HEK293 (cell line): ENCODE measurements at regions not wholly inside any gene's neighbourhood (a gene's known extent, or its start where the extent isn't known, plus 50 kb on each side); places are given as distances from the start of the nearest gene placed in this dataset.

Source experiments
- CTCF ChIA-PET: fragments of 350-600 bp; formaldehyde crosslinking; extraction: SDS; loops from one replicate; lab custom pipeline; 2021; ENCODE audit warnings: antibody characterized with exemption; lab: Yijun Ruan, JAX
- POLR2A ChIA-PET: fragments of 300-600 bp; formaldehyde crosslinking; extraction: SDS; loops from one replicate; lab custom pipeline; 2020; ENCODE audit warnings: antibody characterized with exemption, inconsistent platforms; lab: Yijun Ruan, JAX
- H3K27ac ChIP-seq: fragments of 200-500 bp; sonication (Bioruptor generic); 2 replicates; pipeline ENCODE4 v1.5.1; 2014; ENCODE audit warnings: low read depth, low read length, control low read depth, inconsistent platforms; ENCODE audit errors: extremely low read depth
- H3K36me3 ChIP-seq, 2 experiments: fragments of 200-500 bp in 1 of 2; sonication (Bioruptor generic) in 1 of 2; 1 replicate in 1 of 2; 2 replicates in 1 of 2; pipeline ENCODE4 v1.5.1; 2014 to 2017; ENCODE audit warnings: inconsistent platforms in 2 of 2, low read length in 2 of 2; ENCODE audit not compliant: control insufficient read depth in 2 of 2, insufficient read depth in 1 of 2
- H3K4me1 ChIP-seq: fragments of 200-500 bp; sonication (Bioruptor generic); 2 replicates; pipeline ENCODE4 v1.5.1; 2014; ENCODE audit warnings: mild to moderate bottlenecking, low read length, inconsistent platforms; ENCODE audit not compliant: control insufficient read depth, insufficient read depth
- H3K4me3 ChIP-seq: 2 replicates; pipeline ENCODE4 v1.5.1; 2011; ENCODE audit warnings: low read depth, mild to moderate bottlenecking, control low read depth, low read length, moderate library complexity
- H3K9me3 ChIP-seq: fragments of 200-500 bp; sonication (Bioruptor generic); 2 replicates; pipeline ENCODE4 v1.5.1; 2014; ENCODE audit warnings: low read depth, low read length, inconsistent platforms; ENCODE audit not compliant: control insufficient read depth, insufficient read depth
- BCL11A ChIP-seq: fragments of 450-650 bp; formaldehyde crosslinking; IDR thresholded peaks from 2 replicates; pipeline ENCODE4 v1.5.1; 2016; ENCODE audit warnings: low read depth, missing biosample characterization, missing genetic modification characterization
- GFI1B ChIP-seq: fragments of 450-650 bp; formaldehyde crosslinking; IDR thresholded peaks from 2 replicates; pipeline ENCODE4 v1.5.1; 2016; ENCODE audit warnings: missing biosample characterization, missing genetic modification characterization
- GLIS2 ChIP-seq: fragments of 450-650 bp; formaldehyde crosslinking; IDR thresholded peaks from 2 replicates; pipeline ENCODE4 v1.5.1; 2016; ENCODE audit warnings: missing biosample characterization, missing genetic modification characterization
- KLF7 ChIP-seq: fragments of 450-650 bp; formaldehyde crosslinking; IDR thresholded peaks from 2 replicates; pipeline ENCODE4 v1.5.1; 2016; ENCODE audit warnings: missing biosample characterization, missing genetic modification characterization, borderline replicate concordance
- SETDB1 ChIP-seq: IDR thresholded peaks from one replicate; pipeline ENCODE4 v1.6.1; 2017; ENCODE audit warnings: mild to moderate bottlenecking, low read length, moderate library complexity, mixed read lengths; ENCODE audit not compliant: insufficient read length
- ZBTB8A ChIP-seq: fragments of 450-650 bp; formaldehyde crosslinking; IDR thresholded peaks from 2 replicates; pipeline ENCODE4 v1.5.1; 2016; ENCODE audit warnings: missing biosample characterization, missing genetic modification characterization
- ZIC2 ChIP-seq: fragments of 450-650 bp; formaldehyde crosslinking; IDR thresholded peaks from 2 replicates; pipeline ENCODE4 v1.5.1; 2016; ENCODE audit warnings: missing biosample characterization, missing genetic modification characterization
- ZNF121 ChIP-seq: fragments of 450-650 bp; formaldehyde crosslinking; IDR thresholded peaks from 2 replicates; pipeline ENCODE4 v1.5.1; 2016; ENCODE audit warnings: missing biosample characterization, missing genetic modification characterization
- ZNF16 ChIP-seq: fragments of 450-650 bp; formaldehyde crosslinking; IDR thresholded peaks from 2 replicates; pipeline ENCODE4 v1.5.1; 2016; ENCODE audit warnings: low read depth, missing biosample characterization, missing genetic modification characterization
- ZNF19 ChIP-seq: fragments of 450-650 bp; formaldehyde crosslinking; IDR thresholded peaks from 2 replicates; pipeline ENCODE4; 2016; ENCODE audit warnings: missing biosample characterization, missing genetic modification characterization, low read depth
- ZNF223 ChIP-seq: fragments of 450-650 bp; formaldehyde crosslinking; IDR thresholded peaks from 2 replicates; pipeline ENCODE4 v1.5.1; 2016; ENCODE audit warnings: missing biosample characterization, missing genetic modification characterization
- ZNF416 ChIP-seq: fragments of 450-650 bp; formaldehyde crosslinking; IDR thresholded peaks from 2 replicates; pipeline ENCODE4 v1.5.1; 2016; ENCODE audit warnings: missing biosample characterization, missing genetic modification characterization
- ZNF514 ChIP-seq: fragments of 450-650 bp; formaldehyde crosslinking; IDR thresholded peaks from 2 replicates; pipeline ENCODE4 v1.5.1; 2016; ENCODE audit warnings: missing biosample characterization, missing genetic modification characterization
- ZNF585B ChIP-seq: fragments of 450-650 bp; formaldehyde crosslinking; IDR thresholded peaks from 2 replicates; pipeline ENCODE4 v1.5.1; 2016; ENCODE audit warnings: missing biosample characterization, missing genetic modification characterization
- ZNF626 ChIP-seq: fragments of 450-650 bp; sonication (Bioruptor Pico); formaldehyde crosslinking; IDR thresholded peaks from 2 replicates; pipeline ENCODE4 v1.5.1; 2018; ENCODE audit warnings: missing biosample characterization, missing genetic modification characterization, inconsistent platforms
- ZNF677 ChIP-seq: fragments of 450-650 bp; IDR thresholded peaks from 2 replicates; pipeline ENCODE4 v1.5.0; 2018; ENCODE audit warnings: missing biosample characterization, mild to moderate bottlenecking, missing genetic modification characterization, moderate library complexity
- ZNF76 ChIP-seq: fragments of 450-650 bp; formaldehyde crosslinking; IDR thresholded peaks from 2 replicates; pipeline ENCODE4; 2016; ENCODE audit warnings: low read depth, missing biosample characterization, missing genetic modification characterization, borderline replicate concordance
- ZNF785 ChIP-seq: fragments of 450-650 bp; formaldehyde crosslinking; IDR thresholded peaks from 2 replicates; pipeline ENCODE4 v1.5.1; 2016; ENCODE audit warnings: missing biosample characterization, missing genetic modification characterization
- ZSCAN30 ChIP-seq: fragments of 450-650 bp; IDR thresholded peaks from 2 replicates; pipeline ENCODE4 v1.5.1; 2018; ENCODE audit warnings: missing biosample characterization, mild to moderate bottlenecking, missing genetic modification characterization, moderate library complexity
- TF ChIP-seq, protein P1 (sequence below): fragments of 450-650 bp; formaldehyde crosslinking; IDR thresholded peaks from 2 replicates; pipeline ENCODE4 v1.5.1; 2017; ENCODE audit warnings: missing biosample characterization, missing genetic modification characterization
- TF ChIP-seq, protein P2 (sequence below): fragments of 450-650 bp; formaldehyde crosslinking; IDR thresholded peaks from 2 replicates; pipeline ENCODE4 v1.5.1; 2016; ENCODE audit warnings: missing biosample characterization, missing genetic modification characterization, borderline replicate concordance
- TF ChIP-seq, protein P3 (sequence below): fragments of 450-650 bp; formaldehyde crosslinking; IDR thresholded peaks from 2 replicates; pipeline ENCODE4 v1.5.1; 2016; ENCODE audit warnings: missing biosample characterization, missing genetic modification characterization
- TF ChIP-seq, protein P4 (sequence below): fragments of 450-650 bp; formaldehyde crosslinking; IDR thresholded peaks from 2 replicates; pipeline ENCODE4 v1.5.1; 2016; ENCODE audit warnings: missing biosample characterization, missing genetic modification characterization
- TF ChIP-seq, protein P5 (sequence below): sonication (generic); formaldehyde crosslinking; IDR thresholded peaks from 2 replicates; pipeline ENCODE4 v1.8.1; 2022; ENCODE audit warnings: mild to moderate bottlenecking, moderate library complexity, missing genetic modification reagents
- TF ChIP-seq, protein P6 (sequence below): fragments of 450-650 bp; formaldehyde crosslinking; IDR thresholded peaks from 2 replicates; pipeline ENCODE4 v1.5.1; 2016; ENCODE audit warnings: missing biosample characterization, missing genetic modification characterization
- TF ChIP-seq, protein P7 (sequence below): fragments of 450-650 bp; IDR thresholded peaks from 2 replicates; pipeline ENCODE4 v1.5.1; 2018; ENCODE audit warnings: missing biosample characterization, mild to moderate bottlenecking, missing genetic modification characterization

DNA sequence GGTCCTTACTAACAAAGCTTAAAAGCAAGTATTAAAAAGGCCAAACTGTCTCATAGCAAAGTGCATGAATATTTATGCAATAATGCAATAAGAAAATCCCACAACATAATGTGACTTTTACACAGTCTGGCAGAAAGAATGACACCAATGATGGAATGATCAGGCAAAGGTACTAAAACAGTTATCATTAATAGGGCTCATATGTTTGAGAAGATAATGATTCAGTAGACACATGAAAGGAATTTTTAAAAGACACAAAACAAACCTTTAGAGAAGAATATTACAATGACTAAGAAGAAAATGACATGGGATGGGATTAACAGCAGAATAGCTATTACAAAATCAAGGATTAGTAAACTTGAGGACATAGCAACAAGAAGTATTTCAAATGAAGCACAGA lies 1411.2 kb upstream of the TMEM132C start:
- H3K27ac ChIP-seq = no peak overlapping the region
- TF ChIP-seq, protein P1, sequence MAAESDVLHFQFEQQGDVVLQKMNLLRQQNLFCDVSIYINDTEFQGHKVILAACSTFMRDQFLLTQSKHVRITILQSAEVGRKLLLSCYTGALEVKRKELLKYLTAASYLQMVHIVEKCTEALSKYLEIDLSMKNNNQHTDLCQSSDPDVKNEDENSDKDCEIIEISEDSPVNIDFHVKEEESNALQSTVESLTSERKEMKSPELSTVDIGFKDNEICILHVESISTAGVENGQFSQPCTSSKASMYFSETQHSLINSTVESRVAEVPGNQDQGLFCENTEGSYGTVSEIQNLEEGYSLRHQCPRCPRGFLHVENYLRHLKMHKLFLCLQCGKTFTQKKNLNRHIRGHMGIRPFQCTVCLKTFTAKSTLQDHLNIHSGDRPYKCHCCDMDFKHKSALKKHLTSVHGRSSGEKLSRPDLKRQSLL (tag by site-specific recombination) = no peak
- TF ChIP-seq ZNF76 (no peak), ZNF585B (tag by site-specific recombination) (no peak), ZNF16 (tag by site-specific recombination) (no peak), ZNF514 (no peak), GFI1B (tag by site-specific recombination) (no peak), ZNF19 (tag by site-specific recombination) (no peak), ZIC2 (no peak), SETDB1 (no peak), ZNF223 (no peak)
- TF ChIP-seq, protein P2, sequence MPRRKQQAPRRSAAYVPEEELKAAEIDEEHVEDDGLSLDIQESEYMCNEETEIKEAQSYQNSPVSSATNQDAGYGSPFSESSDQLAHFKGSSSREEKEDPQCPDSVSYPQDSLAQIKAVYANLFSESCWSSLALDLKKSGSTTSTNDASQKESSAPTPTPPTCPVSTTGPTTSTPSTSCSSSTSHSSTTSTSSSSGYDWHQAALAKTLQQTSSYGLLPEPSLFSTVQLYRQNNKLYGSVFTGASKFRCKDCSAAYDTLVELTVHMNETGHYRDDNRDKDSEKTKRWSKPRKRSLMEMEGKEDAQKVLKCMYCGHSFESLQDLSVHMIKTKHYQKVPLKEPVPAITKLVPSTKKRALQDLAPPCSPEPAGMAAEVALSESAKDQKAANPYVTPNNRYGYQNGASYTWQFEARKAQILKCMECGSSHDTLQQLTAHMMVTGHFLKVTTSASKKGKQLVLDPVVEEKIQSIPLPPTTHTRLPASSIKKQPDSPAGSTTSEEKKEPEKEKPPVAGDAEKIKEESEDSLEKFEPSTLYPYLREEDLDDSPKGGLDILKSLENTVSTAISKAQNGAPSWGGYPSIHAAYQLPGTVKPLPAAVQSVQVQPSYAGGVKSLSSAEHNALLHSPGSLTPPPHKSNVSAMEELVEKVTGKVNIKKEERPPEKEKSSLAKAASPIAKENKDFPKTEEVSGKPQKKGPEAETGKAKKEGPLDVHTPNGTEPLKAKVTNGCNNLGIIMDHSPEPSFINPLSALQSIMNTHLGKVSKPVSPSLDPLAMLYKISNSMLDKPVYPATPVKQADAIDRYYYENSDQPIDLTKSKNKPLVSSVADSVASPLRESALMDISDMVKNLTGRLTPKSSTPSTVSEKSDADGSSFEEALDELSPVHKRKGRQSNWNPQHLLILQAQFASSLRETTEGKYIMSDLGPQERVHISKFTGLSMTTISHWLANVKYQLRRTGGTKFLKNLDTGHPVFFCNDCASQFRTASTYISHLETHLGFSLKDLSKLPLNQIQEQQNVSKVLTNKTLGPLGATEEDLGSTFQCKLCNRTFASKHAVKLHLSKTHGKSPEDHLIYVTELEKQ (tag by site-specific recombination) = no peak
- TF ChIP-seq, protein P3, sequence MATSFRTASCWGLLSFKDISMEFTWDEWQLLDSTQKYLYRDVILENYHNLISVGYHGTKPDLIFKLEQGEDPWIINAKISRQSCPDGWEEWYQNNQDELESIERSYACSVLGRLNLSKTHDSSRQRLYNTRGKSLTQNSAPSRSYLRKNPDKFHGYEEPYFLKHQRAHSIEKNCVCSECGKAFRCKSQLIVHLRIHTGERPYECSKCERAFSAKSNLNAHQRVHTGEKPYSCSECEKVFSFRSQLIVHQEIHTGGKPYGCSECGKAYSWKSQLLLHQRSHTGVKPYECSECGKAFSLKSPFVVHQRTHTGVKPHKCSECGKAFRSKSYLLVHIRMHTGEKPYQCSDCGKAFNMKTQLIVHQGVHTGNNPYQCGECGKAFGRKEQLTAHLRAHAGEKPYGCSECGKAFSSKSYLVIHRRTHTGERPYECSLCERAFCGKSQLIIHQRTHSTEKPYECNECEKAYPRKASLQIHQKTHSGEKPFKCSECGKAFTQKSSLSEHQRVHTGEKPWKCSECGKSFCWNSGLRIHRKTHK (tag by site-specific recombination) = no peak
- TF ChIP-seq, protein P4, sequence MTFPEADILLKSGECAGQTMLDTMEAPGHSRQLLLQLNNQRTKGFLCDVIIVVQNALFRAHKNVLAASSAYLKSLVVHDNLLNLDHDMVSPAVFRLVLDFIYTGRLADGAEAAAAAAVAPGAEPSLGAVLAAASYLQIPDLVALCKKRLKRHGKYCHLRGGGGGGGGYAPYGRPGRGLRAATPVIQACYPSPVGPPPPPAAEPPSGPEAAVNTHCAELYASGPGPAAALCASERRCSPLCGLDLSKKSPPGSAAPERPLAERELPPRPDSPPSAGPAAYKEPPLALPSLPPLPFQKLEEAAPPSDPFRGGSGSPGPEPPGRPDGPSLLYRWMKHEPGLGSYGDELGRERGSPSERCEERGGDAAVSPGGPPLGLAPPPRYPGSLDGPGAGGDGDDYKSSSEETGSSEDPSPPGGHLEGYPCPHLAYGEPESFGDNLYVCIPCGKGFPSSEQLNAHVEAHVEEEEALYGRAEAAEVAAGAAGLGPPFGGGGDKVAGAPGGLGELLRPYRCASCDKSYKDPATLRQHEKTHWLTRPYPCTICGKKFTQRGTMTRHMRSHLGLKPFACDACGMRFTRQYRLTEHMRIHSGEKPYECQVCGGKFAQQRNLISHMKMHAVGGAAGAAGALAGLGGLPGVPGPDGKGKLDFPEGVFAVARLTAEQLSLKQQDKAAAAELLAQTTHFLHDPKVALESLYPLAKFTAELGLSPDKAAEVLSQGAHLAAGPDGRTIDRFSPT (tag by site-specific recombination) = no peak
- TF ChIP-seq, protein P5, sequence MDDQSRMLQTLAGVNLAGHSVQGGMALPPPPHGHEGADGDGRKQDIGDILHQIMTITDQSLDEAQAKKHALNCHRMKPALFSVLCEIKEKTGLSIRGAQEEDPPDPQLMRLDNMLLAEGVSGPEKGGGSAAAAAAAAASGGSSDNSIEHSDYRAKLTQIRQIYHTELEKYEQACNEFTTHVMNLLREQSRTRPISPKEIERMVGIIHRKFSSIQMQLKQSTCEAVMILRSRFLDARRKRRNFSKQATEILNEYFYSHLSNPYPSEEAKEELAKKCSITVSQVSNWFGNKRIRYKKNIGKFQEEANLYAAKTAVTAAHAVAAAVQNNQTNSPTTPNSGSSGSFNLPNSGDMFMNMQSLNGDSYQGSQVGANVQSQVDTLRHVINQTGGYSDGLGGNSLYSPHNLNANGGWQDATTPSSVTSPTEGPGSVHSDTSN (CRISPR knock-in tag) = no peak
- CTCF ChIA-PET = no interaction called here
- H3K9me3 ChIP-seq = no peaks in the 10 kb centered on the region
- POLR2A ChIA-PET = no interaction called here
- H3K36me3 ChIP-seq = no peaks in the 10 kb centered on the region
- no peak overlapping the region for H3K4me3 ChIP-seq
- H3K4me1 ChIP-seq = no peaks in the 10 kb centered on the region

DNA sequence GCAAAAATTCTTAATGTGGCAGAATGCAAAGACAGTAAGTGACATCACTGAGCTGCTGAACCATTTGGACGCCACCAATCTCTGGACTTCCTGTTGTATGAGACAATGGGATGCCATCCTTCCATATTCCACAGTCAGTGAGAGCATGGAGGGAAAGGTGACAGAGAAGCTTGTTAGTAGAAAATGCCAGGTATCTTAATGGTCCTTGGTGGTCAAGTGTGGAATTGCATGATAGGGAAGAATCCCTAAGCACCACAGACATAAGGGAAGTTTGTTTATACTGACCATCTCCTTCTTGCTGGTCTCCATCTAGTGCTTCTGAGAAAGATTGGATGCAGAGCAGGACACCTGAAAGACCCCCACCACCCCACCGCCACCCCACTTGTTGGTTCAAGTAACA lies 1410.0 kb upstream of the TMEM132C start:
- ChIA-PET CTCF (no interaction called here), POLR2A (no interaction called here)
- H3K4me3 ChIP-seq = no peak overlapping the region
- H3K27ac ChIP-seq = no peak overlapping the region
- no peaks in the 10 kb centered on the region for H3K9me3 ChIP-seq
- no peak for TF ChIP-seq ZBTB8A
- TF ChIP-seq ZNF677 (tag by site-specific recombination) = no peak
- no peak for TF ChIP-seq ZNF785 (tag by site-specific recombination)
- no peak for TF ChIP-seq ZNF626 (tag by site-specific recombination)
- TF ChIP-seq BCL11A (tag by site-specific recombination) = no peak
- no peak for TF ChIP-seq ZNF416
- TF ChIP-seq, protein P6, sequence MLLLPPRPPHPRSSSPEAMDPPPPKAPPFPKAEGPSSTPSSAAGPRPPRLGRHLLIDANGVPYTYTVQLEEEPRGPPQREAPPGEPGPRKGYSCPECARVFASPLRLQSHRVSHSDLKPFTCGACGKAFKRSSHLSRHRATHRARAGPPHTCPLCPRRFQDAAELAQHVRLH (tag by site-specific recombination) = no peak
- no peak for TF ChIP-seq KLF7
- no peak for TF ChIP-seq ZNF121
- TF ChIP-seq ZSCAN30 (tag by site-specific recombination) = no peak
- TF ChIP-seq, protein P7, sequence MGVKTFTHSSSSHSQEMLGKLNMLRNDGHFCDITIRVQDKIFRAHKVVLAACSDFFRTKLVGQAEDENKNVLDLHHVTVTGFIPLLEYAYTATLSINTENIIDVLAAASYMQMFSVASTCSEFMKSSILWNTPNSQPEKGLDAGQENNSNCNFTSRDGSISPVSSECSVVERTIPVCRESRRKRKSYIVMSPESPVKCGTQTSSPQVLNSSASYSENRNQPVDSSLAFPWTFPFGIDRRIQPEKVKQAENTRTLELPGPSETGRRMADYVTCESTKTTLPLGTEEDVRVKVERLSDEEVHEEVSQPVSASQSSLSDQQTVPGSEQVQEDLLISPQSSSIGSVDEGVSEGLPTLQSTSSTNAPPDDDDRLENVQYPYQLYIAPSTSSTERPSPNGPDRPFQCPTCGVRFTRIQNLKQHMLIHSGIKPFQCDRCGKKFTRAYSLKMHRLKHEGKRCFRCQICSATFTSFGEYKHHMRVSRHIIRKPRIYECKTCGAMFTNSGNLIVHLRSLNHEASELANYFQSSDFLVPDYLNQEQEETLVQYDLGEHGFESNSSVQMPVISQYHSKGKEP (tag by site-specific recombination) = no peak
- TF ChIP-seq GLIS2 (tag by site-specific recombination) = no peak
- H3K4me1 ChIP-seq = no peaks in the 10 kb centered on the region
- H3K36me3 ChIP-seq = no peaks in the 10 kb centered on the region
